ENCODE measurements at regions not wholly inside any gene's neighbourhood (a gene's known extent, or its start where the extent isn't known, plus 50 kb on each side); places are given as distances from the start of the nearest gene placed in this dataset.

- no peak for DNase-seq (ENCODE audit: low spot score)
Observed at GRCh38 chr7:138257459-138258196, 181.4 kb downstream of the AKR1D1 start.

DNA sequence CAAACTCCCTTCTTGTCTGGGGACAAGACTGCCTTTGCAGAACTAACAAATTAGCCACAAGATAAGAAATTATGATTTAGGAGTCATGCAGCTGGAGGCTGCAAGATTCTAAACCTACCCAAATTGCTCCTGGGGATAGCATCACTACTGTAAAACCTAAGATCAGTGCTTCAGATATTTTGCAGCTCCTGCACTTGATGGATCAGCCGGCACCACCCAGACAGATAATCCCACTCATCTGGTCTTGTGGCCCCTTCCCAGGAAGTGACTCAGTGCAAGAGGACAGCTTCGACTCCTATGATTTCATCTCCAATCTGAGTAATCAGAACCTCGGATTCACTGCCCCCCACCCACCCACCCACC is 181.9 kb downstream of the AKR1D1 start:
- DNase-seq (ENCODE audit: low spot score) = no peak

DNA sequence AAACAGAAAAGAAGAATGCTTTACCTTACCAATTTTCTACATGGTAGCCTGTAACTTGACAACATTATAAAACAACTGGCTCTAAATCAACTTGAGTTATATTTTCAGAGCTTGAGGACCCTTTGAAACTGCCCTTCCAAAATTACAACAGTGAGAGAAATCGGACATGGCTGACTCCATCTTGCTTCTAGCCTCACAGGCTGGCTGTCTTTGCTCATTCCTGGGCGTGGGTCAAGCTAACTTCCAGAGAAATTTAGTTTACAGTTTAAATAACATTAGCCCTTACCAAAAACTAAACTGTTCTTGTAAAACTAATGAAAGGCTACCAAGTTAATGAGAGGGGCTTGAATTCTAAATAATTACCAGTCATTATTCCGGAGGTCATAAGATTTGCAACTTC is 183.4 kb downstream of the AKR1D1 start:
- DNase-seq (ENCODE audit: low spot score) = no peak

DNA sequence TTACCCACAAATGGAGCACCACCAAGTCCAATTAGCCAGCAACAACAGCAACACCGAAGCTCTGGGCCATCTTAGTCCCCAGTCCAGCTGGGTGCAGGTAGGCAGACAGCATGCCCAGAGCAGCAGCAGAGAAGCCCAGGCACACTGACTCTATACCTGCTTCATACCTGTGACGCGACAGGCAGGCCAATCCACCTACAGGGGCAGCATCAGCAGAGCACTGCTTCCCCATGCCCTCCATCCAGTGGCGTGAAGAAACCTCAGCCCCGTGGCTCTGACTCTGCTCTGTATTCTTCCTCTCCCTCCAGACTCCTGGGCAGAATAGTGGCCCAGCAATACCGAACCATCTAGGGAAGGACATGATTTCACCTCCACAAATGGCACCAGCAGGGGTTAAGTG is 191.7 kb downstream of the AKR1D1 start:
- no peak for DNase-seq (ENCODE audit: low spot score)

DNA sequence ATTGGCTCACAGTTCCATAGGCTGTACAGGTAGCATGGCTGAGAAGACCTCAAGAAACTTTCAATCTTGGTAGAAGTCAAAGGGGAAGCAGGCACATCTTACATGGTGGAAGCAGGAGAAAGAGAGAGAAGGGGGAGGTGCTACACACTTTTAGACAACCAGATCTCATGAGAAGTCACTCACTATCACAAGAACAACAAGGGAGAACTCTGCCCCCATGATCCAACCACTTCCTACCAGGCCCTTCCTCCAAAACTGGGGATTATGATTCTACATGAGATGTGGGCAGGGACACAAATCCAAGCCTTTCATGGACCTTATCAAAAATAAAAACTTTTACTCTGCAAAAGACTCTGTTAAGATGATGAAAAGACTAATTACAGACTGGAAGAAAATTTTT is 183.2 kb upstream of the TRIM24 start:
- DNase-seq (ENCODE audit: low spot score) = no peak

- DNase-seq (ENCODE audit: low spot score) = no peak
Observed at GRCh38 chr7:138278601-138279000, 181.5 kb upstream of the TRIM24 start.

GRCh38 chr7:138282997-138283396 is 177.1 kb upstream of the TRIM24 start:
- DNase-seq (ENCODE audit: low spot score) = no peak

GRCh38 chr7:138285129-138285528 is 174.9 kb upstream of the TRIM24 start:
- no peak for DNase-seq (ENCODE audit: low spot score)

DNA sequence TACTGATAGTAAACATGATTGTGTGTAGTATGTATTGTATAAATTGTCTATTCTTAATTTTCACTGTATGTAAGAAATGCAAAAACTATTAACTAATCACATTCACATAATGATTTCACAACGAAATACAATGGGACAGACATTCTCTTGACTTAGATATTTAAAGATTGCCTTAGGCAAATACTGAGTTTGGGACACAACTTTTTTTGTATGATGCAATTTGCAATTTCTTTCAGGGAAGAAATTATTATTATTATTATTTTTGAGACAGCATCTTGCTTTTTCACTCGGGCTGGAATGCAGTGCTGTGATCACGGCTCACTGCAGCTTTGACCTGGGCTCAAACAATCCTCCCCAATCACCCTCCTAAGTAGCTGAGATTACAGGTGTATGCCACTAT is 173.2 kb upstream of the TRIM24 start:
- DNase-seq (ENCODE audit: low spot score) = no peak

- DNase-seq (ENCODE audit: low spot score) = no peak
Observed at GRCh38 chr7:138287549-138287948, 172.5 kb upstream of the TRIM24 start.

GRCh38 chr7:138289082-138289481 is 171.0 kb upstream of the TRIM24 start:
- DNase-seq (ENCODE audit: low spot score) = no peak

GRCh38 chr7:138289864-138290263 is 170.2 kb upstream of the TRIM24 start:
- no peak for DNase-seq (ENCODE audit: low spot score)

GRCh38 chr7:138292951-138293350 is 167.1 kb upstream of the TRIM24 start:
- peak; percentile 31 for DNase-seq (ENCODE audit: low spot score)

- no peak for DNase-seq (ENCODE audit: low spot score)
Observed at GRCh38 chr7:138295049-138295637, 164.9 kb upstream of the TRIM24 start.

- DNase-seq (ENCODE audit: low spot score) = no peak
Observed at GRCh38 chr7:138297526-138297925, 162.5 kb upstream of the TRIM24 start.

DNA sequence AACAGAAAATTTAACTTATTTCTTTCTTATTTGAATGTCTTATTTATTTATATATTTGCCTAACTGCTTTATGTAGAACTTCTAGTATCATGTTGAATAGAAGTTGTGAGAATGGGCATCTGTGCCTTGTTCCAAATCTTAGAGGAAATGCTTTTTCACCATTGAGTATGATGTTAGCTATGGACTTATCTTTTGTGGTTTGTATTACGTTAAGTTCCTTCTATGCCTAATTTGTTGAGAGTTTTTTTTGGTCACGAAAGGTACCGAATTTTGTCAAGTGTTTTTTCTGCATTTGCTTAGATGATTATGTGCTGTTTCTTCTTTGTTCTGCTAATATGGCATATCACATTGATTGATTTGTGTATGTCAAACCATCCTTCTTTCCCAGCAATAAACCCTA is 161.0 kb upstream of the TRIM24 start:
- no peak for DNase-seq (ENCODE audit: low spot score)

GRCh38 chr7:138303230-138304070 is 156.6 kb upstream of the TRIM24 start:
- DNase-seq (ENCODE audit: low spot score) = no peak

- DNase-seq (ENCODE audit: low spot score) = no peak
Observed at GRCh38 chr7:138304071-138304320, 156.1 kb upstream of the TRIM24 start.

DNA sequence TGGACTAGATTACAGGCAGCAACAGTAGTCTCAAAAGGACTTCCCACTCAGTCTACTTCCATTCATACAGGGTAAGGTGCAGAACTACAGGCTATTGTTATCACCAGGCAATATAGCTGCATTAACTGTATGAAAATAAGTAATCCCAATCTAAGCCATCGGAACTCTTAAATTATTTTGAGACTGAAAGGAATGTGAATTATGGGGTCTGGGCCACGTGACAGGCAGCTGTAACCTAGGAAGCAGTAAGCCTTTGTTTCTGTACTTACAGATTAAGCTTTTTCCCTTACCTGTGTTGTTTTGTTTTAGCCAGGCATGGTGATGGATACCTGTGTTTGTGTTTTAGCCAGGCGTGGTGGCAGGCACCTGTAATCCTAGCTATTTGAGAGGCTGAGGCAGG is 152.4 kb upstream of the TRIM24 start:
- no peak for DNase-seq (ENCODE audit: low spot score)

DNA sequence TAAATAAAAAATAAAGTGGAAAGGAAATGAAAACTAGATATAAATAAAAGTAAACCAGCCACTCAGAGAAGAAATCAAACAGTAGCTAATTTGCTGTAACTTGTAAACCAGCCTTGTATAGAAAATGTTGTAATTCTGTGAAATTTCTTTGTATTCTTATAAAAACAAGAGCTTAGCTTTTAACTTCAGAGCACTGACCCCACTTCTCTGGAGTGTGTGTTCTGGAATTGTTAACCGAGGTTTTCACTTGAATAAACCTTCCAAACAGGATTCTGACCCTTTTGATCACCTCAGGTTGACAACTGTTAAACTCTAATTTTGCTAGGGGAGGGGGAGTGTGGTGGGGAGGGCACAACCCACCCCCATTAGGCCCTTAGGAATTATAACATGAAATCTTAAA is 151.9 kb upstream of the TRIM24 start:
- DNase-seq (ENCODE audit: low spot score) = no peak

DNA sequence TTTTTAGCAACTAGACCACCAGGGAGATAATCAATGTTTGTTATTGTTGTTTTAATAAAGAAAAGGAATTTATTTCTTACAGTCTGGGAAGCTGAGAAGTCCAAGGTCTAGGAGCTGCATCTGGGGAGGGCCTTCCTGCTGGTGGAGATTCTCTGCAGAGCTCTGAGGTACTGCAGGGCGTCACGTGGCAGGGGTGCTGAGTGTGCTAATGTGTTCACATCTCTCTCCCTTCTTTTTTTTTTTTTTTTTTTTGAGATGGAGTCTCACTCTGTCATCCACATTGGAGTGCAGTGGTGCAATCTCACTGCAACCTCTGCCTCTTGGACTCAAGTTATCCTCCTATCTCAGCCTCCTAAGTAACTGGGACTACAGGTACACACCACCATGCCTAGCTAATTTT is 150.9 kb upstream of the TRIM24 start:
- no peak for DNase-seq (ENCODE audit: low spot score)

DNA sequence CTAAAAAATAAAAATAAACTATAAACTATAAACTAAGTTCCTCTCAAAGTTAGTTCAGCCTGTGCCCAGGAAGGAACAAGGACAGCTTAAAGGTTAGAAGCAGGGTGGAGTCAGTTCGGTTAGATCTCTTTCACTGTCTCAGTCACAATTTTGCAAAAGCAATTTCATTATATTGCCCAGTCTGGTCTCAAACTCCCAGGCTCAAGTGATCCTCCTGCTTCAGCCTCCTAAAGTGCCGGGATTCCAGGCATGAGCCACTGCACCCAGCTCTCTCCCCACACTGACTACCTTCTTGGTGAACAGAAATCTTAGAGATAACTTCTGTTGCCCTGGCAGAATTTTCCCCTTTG is 146.3 kb upstream of the TRIM24 start:
- no peak for DNase-seq (ENCODE audit: low spot score)

DNA sequence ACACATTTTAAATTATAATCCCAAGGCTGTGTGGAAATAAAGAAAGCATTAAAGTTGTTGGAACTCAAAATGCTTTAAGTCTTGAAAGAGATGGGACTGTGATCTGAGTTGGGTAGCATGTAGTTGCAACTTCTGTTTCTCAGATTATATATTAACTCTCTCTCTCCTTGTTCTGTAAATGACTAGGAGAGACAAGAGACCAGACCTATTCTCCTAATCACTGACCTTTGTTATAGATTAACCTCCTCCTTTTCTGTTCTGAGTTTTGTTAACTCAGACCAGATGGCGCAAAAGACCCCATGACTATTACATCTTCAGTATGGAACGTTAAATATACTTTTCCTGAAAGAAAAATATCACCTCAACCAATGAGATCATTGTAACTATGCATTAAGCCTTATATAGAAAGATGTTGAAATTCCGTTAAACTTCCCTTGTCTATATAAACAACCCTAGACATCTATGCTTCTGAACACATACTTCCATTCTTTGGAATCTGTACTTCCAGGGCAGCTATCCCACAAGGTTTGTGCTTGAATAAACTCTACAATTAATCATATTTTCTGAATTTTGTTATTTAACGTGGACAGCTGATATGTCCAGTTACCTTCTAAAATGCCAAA is 143.5 kb upstream of the TRIM24 start:
- DNase-seq (ENCODE audit: low spot score) = peak; percentile 90
